PC-9 (cell line): ENCODE measurements at regions not wholly inside any gene's neighbourhood (a gene's known extent, or its start where the extent isn't known, plus 50 kb on each side); places are given as distances from the start of the nearest gene placed in this dataset.

ENCODE experiments used
- BruUV-seq: library from RNA; stranded (reverse); fragments of 400-500 nt; replicated peaks from 2 replicates; lab custom pipeline; 2021; lab: Mats Ljungman, UMichigan
- CTCF ChIA-PET: fragments of 300-600 bp; sonication (Branson Sonifier 250); formaldehyde crosslinking; loops from one replicate; lab custom pipeline; 2022; ENCODE audit warnings: antibody characterized with exemption; lab: Charles Lee
- POLR2A ChIA-PET: fragments of 300-600 bp; sonication (Branson Sonifier 250); formaldehyde crosslinking; loops from one replicate; lab custom pipeline; 2022; ENCODE audit warnings: antibody characterized with exemption; ENCODE audit not compliant: unreplicated experiment; lab: Charles Lee
- DNase-seq, 2 experiments: peaks; one replicate each; pipeline versions ENCODE4 v3.0.0 to v3.0.0-alpha.2; 2015 to 2022; ENCODE audit warnings: mixed read lengths in 1 of 2
- H2AFZ ChIP-seq: fragments of 200-600 bp; sonication (generic); 2 replicates; pipeline ENCODE4 v1.8.1; 2017; ENCODE audit warnings: antibody characterized with exemption
- H3F3A ChIP-seq: fragments of 200-600 bp; sonication (generic); 2 replicates; pipeline ENCODE4 v1.8.1; 2017; ENCODE audit warnings: antibody characterized with exemption, mild to moderate bottlenecking, low read depth; ENCODE audit not compliant: insufficient read depth
- H3K27ac ChIP-seq: fragments of 200-600 bp; sonication (generic); 2 replicates; pipeline ENCODE4 v1.6.1; 2016; ENCODE audit warnings: mixed run types
- H3K27me3 ChIP-seq: fragments of 200-600 bp; sonication (generic); 2 replicates; pipeline ENCODE4 v1.6.1; 2016; ENCODE audit warnings: low read depth, mixed run types; ENCODE audit not compliant: insufficient read depth
- H3K36me3 ChIP-seq: fragments of 200-600 bp; sonication (generic); 2 replicates; pipeline ENCODE4 v1.6.1; 2016; ENCODE audit warnings: low read depth, mixed run types
- H3K4me1 ChIP-seq: fragments of 200-600 bp; sonication (generic); replicated peaks from 2 replicates; pipeline ENCODE4 v1.6.1; 2016; ENCODE audit warnings: mixed run types; ENCODE audit not compliant: insufficient read depth
- H3K4me2 ChIP-seq: fragments of 200-600 bp; sonication (generic); 2 replicates; pipeline ENCODE4 v1.6.1; 2017; ENCODE audit warnings: mixed run types
- H3K4me3 ChIP-seq: fragments of 200-600 bp; sonication (generic); 2 replicates; pipeline ENCODE4 v1.6.1; 2016; ENCODE audit warnings: mixed run types
- H3K79me2 ChIP-seq: fragments of 200-600 bp; sonication (generic); 2 replicates; pipeline ENCODE4 v1.6.1; 2017; ENCODE audit warnings: low read depth, mixed run types
- H3K9me2 ChIP-seq: fragments of 200-600 bp; sonication (generic); 2 replicates; pipeline ENCODE4 v1.8.1; 2017; ENCODE audit warnings: mild to moderate bottlenecking; ENCODE audit not compliant: insufficient read depth
- H3K9me3 ChIP-seq: fragments of 200-600 bp; sonication (generic); 2 replicates; pipeline ENCODE4 v1.8.1; 2016; ENCODE audit warnings: low read depth; ENCODE audit not compliant: insufficient read depth
- H4K20me1 ChIP-seq: fragments of 200-600 bp; sonication (generic); 2 replicates; pipeline ENCODE4 v1.8.1; 2017; ENCODE audit not compliant: insufficient read depth
- EZH2 ChIP-seq: fragments of 200-600 bp; sonication (generic); IDR thresholded peaks from 2 replicates; pipeline ENCODE4 v1.8.0; 2017; ENCODE audit warnings: antibody characterized with exemption, low read depth
- intact Hi-C: fragments of 100-400 bp; cut with micrococcal nuclease; formaldehyde crosslinking; loops from one replicate; pipeline ENCODE4 v1.10.0; 2022; ENCODE audit not compliant: unreplicated experiment
- TF ChIP-seq, protein P1 (sequence below): fragments of 200-600 bp; sonication (generic); conservative IDR thresholded peaks from 2 replicates; pipeline ENCODE4 v1.6.1; 2017; ENCODE audit warnings: mixed run types, antibody characterized with exemption, mild to moderate bottlenecking, moderate library complexity

DNA sequence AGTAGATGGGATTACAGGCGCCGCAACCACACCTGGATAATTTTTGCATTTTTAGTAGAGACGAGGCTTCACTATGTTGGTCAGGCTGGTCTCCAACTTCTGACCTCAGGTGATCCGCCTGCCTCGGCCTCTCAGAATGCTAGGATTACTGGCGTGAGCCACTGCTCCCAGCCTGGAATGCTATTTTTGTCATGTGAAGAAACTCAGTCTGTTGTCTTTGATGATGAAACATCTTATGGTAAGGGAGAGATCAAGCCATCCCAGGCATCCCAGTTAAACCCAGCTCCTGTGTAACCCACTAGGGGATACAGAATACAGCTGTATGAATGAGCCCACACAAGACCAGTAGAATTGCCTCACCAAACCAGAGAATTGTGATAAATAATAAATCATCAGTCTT lies 83.6 kb upstream of the RBM24 start:
- intact Hi-C loops: no loop called here
- Histone ChIP-seq H3K9me2 (no peaks in the 10 kb centered on the region), H3F3A (no peaks in the 10 kb centered on the region), H3K79me2 (no peaks in the 10 kb centered on the region), H3K4me1 (no peaks in the 10 kb centered on the region), H3K27me3 (no peaks in the 10 kb centered on the region), H3K4me3 (no peak overlapping the region), H3K27ac (no peak overlapping the region), H3K9me3 (no peaks in the 10 kb centered on the region), H3K4me2 (no peak overlapping the region), H2AFZ (no peak overlapping the region), H3K36me3 (no peaks in the 10 kb centered on the region), H4K20me1 (no peaks in the 10 kb centered on the region)
- DNase-seq: no peak
- CTCF ChIA-PET: no interaction called here
- TF ChIP-seq, protein P1, sequence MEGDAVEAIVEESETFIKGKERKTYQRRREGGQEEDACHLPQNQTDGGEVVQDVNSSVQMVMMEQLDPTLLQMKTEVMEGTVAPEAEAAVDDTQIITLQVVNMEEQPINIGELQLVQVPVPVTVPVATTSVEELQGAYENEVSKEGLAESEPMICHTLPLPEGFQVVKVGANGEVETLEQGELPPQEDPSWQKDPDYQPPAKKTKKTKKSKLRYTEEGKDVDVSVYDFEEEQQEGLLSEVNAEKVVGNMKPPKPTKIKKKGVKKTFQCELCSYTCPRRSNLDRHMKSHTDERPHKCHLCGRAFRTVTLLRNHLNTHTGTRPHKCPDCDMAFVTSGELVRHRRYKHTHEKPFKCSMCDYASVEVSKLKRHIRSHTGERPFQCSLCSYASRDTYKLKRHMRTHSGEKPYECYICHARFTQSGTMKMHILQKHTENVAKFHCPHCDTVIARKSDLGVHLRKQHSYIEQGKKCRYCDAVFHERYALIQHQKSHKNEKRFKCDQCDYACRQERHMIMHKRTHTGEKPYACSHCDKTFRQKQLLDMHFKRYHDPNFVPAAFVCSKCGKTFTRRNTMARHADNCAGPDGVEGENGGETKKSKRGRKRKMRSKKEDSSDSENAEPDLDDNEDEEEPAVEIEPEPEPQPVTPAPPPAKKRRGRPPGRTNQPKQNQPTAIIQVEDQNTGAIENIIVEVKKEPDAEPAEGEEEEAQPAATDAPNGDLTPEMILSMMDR: no peak
- no peak for TF ChIP-seq EZH2
- POLR2A ChIA-PET: no interaction called here
- no TSS peak for BruUV-seq

DNA sequence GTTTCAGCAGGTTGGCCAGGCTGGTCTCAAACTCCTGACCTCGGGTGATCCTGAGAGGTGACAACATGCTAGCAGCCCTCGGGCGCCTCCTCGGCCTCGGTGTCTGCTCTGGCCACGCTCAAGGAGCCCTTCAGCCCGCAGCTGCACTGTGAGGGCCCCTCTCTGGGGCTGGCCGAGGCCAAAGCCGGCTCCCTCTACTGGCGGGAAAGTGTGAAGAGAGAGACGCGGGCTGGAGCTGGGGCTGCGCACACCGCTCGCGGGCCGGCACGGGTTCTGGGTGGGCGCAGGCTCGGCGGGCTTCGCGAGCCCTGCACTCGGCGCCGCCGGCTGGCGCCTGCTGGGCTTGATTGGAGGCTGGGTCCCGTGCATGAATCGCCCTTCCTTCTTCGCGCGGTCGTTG lies 80.8 kb upstream of the RBM24 start:
- H3K4me1 ChIP-seq: no peaks in the 10 kb centered on the region
- H3K27me3 ChIP-seq: no peaks in the 10 kb centered on the region
- no peak overlapping the region for H3K27ac ChIP-seq
- DNase-seq: no peak
- no peak overlapping the region for H3K4me2 ChIP-seq
- no peaks in the 10 kb centered on the region for H4K20me1 ChIP-seq
- H3K36me3 ChIP-seq: no peaks in the 10 kb centered on the region
- ChIA-PET CTCF (no interaction called here), POLR2A (interaction anchor here (0.7 kb wide), 1 partner anchor 367 kb away, joined by 6 read pairs; no protein-coding TSS in a partner anchor)
- TF ChIP-seq, protein P1: no peak
- no peak for TF ChIP-seq EZH2
- no peaks in the 10 kb centered on the region for H3K79me2 ChIP-seq
- intact Hi-C loops: no loop called here
- BruUV-seq: no TSS peak
- H2AFZ ChIP-seq: no peak overlapping the region
- H3F3A ChIP-seq: no peaks in the 10 kb centered on the region
- H3K4me3 ChIP-seq: no peak overlapping the region
- H3K9me3 ChIP-seq: 0 out of 2 replicates have a peak, but pooled peaks cover 4% of the 10 kb centered on the region
- H3K9me2 ChIP-seq: no peaks in the 10 kb centered on the region

DNA sequence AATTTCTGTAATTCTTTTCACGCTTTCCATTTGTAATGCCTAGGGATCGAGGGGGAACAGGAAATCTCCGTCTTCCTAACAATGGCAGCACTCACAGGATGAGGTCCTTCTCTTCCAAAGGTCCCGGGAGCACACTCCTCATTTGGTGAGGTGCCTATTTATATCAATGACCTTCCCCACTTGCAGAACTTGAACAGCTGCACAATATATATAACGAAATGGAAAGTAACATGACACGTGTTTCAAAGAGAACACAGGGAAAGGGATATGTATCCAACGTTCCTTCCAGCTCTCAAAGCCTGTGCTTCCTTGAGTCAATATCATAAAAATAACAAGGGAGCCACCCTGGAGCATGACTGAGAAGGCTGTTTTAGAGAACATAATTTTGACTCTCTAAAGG lies 78.6 kb upstream of the RBM24 start:
- POLR2A ChIA-PET: no interaction called here
- no peaks in the 10 kb centered on the region for H3K9me2 ChIP-seq
- intact Hi-C loops: no loop called here
- H3K27me3 ChIP-seq: no peaks in the 10 kb centered on the region
- H3K36me3 ChIP-seq: no peaks in the 10 kb centered on the region
- H3K79me2 ChIP-seq: no peaks in the 10 kb centered on the region
- H3F3A ChIP-seq: no peaks in the 10 kb centered on the region
- H3K9me3 ChIP-seq: 0 out of 2 replicates have a peak, but pooled peaks cover 4% of the 10 kb centered on the region
- H3K4me2 ChIP-seq: no peak overlapping the region
- TF ChIP-seq EZH2: no peak
- TF ChIP-seq, protein P1: no peak
- H2AFZ ChIP-seq: no peak overlapping the region
- no peak overlapping the region for H3K27ac ChIP-seq
- H3K4me3 ChIP-seq: no peak overlapping the region
- CTCF ChIA-PET: no interaction called here
- no peaks in the 10 kb centered on the region for H3K4me1 ChIP-seq
- H4K20me1 ChIP-seq: no peaks in the 10 kb centered on the region
- DNase-seq: no peak
- BruUV-seq: no TSS peak
